SW480 (cell line): ENCODE measurements at regions not wholly inside any gene's neighbourhood (a gene's known extent, or its start where the extent isn't known, plus 50 kb on each side); places are given as distances from the start of the nearest gene placed in this dataset.
"Not testable (repeated sequence)": the region's sequence is repeated elsewhere in the genome, so short reads cannot be mapped to it uniquely, and the experiment has no call there.

Experiments used
- DNase-seq: peaks from one replicate; pipeline ENCODE4 v3.0.0-alpha.2; 2016; ENCODE audit warnings: low spot score

GRCh38 chr14:53742233-53742620 lies 214.4 kb downstream of the BMP4 start:
- no peak for DNase-seq

- no peak for DNase-seq
Observed at GRCh38 chr14:53741479-53742232, 215.0 kb downstream of the BMP4 start.

GRCh38 chr14:53740570-53740969 lies 216.1 kb downstream of the BMP4 start:
- no peak for DNase-seq

- no peak for DNase-seq
Observed at GRCh38 chr14:53735916-53736315, 220.7 kb downstream of the BMP4 start.

- DNase-seq: peak; percentile 18
Observed at GRCh38 chr14:53723221-53723620, 233.4 kb downstream of the BMP4 start.

DNA sequence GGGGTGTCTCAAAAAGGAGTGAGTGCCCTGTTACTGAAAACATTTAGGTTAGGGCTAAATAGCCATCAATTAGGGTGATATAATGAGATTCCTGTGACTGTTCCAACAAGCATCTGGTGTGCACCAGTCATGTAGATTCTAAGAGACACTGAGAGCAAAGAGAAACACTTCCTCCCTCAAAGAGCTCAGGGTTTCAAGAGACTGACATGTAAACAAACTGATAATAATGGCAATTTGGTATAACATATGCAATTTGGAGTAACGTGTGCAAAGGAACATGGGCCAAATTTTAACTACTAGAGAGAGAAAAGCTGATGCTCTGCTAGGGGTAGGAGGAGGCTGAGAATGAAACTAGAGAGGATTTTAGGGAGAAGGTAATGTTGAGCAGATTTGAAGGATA lies 237.1 kb downstream of the BMP4 start:
- DNase-seq: no peak

GRCh38 chr14:53716578-53716977 lies 240.0 kb downstream of the BMP4 start:
- DNase-seq: no peak

GRCh38 chr14:53715193-53715721 lies 241.4 kb downstream of the BMP4 start:
- DNase-seq: peak; percentile 57

- no peak for DNase-seq
Observed at GRCh38 chr14:53714495-53715192, 242.0 kb downstream of the BMP4 start.

DNA sequence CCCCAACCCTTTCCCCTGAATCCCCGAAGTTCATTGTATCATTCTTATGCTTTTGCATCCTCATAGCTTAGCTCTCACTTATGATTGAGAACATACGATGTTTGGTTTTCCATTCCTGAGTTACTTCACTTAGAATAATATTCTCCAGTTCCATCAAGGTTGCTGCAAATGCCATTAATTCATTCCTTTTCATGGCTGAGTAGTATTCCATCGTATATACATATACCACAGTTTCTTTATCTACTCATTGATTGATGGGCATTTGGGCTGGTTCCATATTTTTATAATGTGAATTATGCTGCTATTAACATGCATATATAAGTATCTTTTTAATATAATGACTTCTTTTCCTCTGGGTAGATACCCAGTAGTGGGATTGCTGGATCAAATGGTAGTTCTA lies 243.7 kb downstream of the BMP4 start:
- not testable (repeated sequence) for DNase-seq

- DNase-seq: no peak
Observed at GRCh38 chr14:53711205-53711604, 245.4 kb downstream of the BMP4 start.

GRCh38 chr14:53710615-53711014 lies 246.0 kb downstream of the BMP4 start:
- DNase-seq: no peak

DNA sequence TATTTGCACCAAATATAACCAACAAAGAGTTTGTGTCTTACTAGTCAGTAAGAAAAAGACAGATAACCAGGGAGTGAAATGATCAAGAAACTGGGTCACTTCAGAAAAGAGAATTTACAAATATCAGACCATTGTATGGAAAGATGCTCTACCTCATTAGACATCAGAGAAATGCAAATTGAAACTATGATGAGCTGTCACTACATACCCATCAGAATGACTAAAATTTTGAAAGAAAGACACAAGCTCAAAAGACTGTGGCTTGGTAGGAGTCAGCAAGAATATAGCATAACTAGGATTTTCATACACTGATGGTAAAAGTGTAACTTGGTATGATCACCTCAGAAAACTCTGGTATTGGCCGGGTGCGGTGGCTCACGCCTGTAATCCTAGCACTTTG lies 247.2 kb downstream of the BMP4 start:
- DNase-seq: no peak

GRCh38 chr14:53703457-53703856 lies 253.2 kb downstream of the BMP4 start:
- no peak for DNase-seq

DNA sequence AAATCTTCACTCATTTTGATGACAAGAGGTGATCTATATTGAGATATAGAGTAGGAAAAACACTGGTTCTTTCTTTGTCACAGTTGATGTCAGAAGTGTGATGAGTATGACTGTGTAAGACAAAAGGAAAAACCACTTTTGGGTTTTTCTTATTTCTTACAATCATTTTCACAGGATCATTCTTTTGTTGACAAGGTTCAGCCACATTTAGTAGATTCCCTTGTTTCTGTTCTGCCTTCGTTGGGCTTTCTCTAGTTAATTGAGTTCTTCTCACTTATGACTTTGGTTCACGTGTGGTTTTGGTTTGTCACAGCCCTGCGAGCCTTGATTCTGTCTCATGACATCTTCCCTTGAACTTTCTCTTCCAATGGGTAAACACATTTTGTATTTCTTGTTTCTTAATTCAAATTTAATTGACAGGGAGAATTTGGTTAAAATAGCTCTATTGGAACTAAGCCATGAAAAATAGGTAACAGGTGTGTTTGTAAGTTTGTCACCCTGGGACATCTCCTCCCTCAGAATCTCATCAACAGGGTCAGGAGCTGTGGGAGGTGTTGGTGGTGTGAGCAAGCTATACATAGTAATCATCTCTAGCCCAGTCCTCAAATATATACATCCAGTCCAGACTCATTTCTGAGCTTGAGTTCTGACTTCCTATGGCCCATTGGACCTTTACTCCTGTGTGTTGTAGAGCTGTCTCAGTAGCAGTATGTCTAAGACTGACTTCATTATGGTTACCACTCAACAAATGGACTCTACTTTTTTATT lies 255.3 kb downstream of the BMP4 start:
- DNase-seq: no peak

DNA sequence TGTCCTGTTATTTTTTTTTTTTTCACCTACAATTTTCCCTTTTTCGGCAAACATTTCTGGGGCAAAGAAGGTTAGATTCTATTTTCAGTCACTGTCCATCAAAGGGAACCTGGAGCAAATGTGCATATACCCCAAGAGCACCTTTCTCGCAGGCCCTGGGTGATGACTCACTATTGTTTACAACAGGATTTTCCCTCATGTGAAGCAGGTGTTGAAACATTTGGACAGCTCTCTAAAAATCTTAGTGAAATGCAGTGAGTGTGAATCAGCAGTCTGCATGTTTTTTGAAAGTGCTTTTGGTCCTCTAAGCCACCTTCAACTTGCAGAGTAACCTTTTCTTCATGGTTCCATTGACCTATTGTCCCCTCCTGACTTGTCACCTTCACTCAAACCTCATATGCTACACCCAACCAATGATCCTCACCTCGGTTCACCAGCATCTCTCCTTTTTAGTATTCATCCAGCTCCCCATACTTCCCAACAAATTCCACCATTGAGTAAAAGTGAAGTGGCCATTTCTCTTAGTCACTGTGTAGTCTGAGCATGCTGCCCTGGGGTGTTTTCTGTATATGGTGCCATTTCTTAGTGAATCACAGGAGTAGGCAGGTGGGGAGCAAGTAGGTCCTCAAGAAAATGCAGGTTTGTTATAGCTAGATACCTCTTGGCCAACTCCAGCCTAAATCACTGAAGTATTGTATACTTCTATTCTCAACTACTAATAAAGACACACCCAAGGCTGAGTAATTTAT lies 260.2 kb downstream of the BMP4 start:
- peak; percentile 65 for DNase-seq

- no peak for DNase-seq
Observed at GRCh38 chr14:53695692-53696214, 260.9 kb downstream of the BMP4 start.

DNA sequence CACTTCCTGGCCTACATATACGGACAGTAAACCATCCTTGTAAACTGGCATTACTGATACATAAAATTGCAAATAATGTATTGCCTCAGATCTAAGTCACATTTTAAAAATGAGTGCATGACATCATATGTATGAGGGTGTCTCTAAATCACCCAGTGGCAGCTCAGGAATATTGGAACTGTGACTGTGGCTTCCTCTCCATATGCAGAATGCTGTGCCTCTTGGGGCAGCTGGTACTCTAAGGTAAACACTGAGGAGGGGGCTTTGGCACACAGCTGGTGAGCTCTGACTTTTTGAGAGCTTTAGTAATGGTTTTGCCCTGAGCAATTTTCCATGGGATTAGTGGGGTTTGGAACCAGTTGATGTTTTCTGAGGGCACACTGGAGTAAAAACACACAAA lies 263.7 kb downstream of the BMP4 start:
- DNase-seq: no peak

- DNase-seq: no peak
Observed at GRCh38 chr14:53692451-53692850, 264.2 kb downstream of the BMP4 start.

DNA sequence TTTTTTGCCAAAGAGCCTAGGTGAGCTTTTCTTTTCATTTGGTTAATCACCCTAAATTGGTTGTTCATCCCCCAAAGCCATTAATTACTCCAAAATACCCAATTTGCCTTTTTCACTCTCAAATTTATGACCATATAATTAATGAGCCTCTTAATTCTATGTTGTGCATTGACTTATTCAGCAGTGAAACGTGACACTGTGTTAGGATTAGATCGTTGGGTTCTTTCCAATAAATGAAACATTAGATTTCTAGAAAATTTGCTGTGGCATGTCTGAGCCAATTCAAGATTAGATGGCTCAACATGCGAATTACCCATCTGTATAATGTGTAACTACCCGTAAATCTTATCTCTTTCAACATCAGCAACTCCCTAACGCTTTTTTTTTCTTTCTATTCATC lies 273.4 kb downstream of the BMP4 start:
- DNase-seq: no peak

- no peak for DNase-seq
Observed at GRCh38 chr14:53672526-53672925, 284.1 kb downstream of the BMP4 start.

- DNase-seq: peak; percentile 51
Observed at GRCh38 chr14:53670701-53671100, 285.9 kb downstream of the BMP4 start.
